ENCODE measurements at regions not wholly inside any gene's neighbourhood (a gene's known extent, or its start where the extent isn't known, plus 50 kb on each side); places are given as distances from the start of the nearest gene placed in this dataset.

DNA sequence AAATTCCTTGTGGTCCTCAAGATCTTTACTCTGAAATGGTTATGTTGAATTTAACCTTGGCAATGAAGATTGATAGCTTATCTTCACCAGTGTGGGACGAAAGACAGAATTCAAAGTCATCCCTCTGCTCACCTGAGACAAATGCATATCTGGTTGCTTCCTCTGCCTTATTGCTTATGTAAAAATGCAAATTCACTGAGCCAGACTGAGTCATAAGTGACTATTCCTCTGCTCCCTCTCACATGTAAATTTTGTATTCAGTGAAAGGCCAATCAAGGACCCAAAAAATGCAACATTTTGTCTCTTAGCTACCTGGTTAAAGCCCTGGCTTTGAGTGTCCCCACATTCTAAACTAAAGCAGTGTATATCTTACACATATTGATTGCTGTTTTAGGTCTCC lies 593.1 kb upstream of the GJE1 start:
- Histone ChIP-seq H3K4me1 (ENCODE audit: control insufficient read depth in 1 of 2, extremely low read depth in 1 of 2, insufficient read depth in 2 of 2, low read length in 2 of 2) (no peaks in the 10 kb centered on the region), H3K27me3 (replicated peaks in 1 of 2; ENCODE audit: control insufficient read depth in 2 of 2, extremely low read depth in 1 of 2, insufficient read depth in 2 of 2, low read length in 1 of 2) (no peaks in the 10 kb centered on the region), H3K36me3 (ENCODE audit: control insufficient read depth in 2 of 2, extremely low read depth in 1 of 2, insufficient read depth in 1 of 2, low read length in 1 of 2) (no peaks in the 10 kb centered on the region), H3K4me3 (ENCODE audit: control insufficient read depth in 1 of 2, extremely low read depth in 1 of 2, low read length in 1 of 2) (no peak overlapping the region), H3K9me3 (no peaks in the 10 kb centered on the region), H3K27ac (ENCODE audit: low read length) (no peak overlapping the region)
- Mint-ChIP-seq H3K4me3 (no peak overlapping the region), H3K36me3 (no peaks in the 10 kb centered on the region), H3K27me3 (no peaks in the 10 kb centered on the region), H3K27ac (no peak overlapping the region), H3K9me3 (no peaks in the 10 kb centered on the region), H3K4me1 (peaks cover 0 to 5% (median 0%) of the 10 kb centered on the region in 3 donors)
- ATAC-seq (replicated peaks in 1 of 4) (no peak), DNase-seq (no peak)
- ChIA-PET CTCF (no interaction called here), POLR2A (interaction anchor here in 1 of 2 donors (0.6 kb wide), 1 partner anchor 97 kb away, joined by 3 read pairs; no protein-coding TSS in a partner anchor)
- no CpG with 5 or more reads among the region's 1 CpG for WGBS (ENCODE audit: insufficient coverage)

DNA sequence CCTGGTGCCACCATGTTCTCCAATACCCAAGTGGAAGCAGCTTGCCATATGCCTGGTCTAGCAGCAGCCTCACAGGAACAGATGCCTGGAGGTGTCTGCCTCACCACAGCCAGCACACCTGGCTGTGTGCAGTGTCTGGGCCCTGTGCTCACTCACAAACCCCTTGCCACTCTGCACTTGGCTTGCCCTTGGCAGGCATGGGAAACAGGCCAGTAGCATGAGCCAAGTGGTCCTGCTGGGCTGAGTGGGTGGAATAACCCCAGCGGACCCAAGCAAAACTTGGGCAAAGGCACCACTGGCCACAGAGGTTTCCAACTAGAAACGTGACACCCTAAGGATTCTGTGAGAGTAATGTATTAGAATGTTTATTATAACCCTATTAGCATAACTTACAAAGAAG lies 600.5 kb upstream of the GJE1 start:
- WGBS (ENCODE audit: insufficient coverage), result 100% methylated on average over 1 of the region's 2 CpGs
- CTCF ChIA-PET, result no interaction called here

DNA sequence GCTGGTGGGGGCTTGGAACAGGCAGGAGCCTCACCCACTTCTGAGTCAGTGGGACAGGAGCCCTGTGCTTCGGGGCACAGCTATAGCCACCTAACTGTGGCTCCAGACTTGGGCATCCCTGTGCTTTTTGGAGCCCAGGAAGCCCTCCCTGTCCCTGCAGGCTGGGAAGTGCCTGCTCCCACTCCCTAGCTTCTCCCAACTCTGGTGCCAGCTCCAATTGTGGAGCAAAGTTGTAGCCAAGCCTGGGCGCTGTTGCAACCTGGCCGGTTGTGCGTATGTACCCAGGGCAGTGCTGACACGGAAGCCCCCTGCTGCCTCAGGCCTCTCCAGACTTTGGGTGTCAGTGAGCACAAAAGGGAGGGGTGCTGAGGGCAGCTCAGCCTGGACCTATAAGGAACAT lies 601.7 kb upstream of the GJE1 start:
- no peak overlapping the region for H3K4me3 ChIP-seq (ENCODE audit: control insufficient read depth in 1 of 2, extremely low read depth in 1 of 2, low read length in 1 of 2)
- 90% methylated on average over 5 of the region's 5 CpGs for WGBS (ENCODE audit: insufficient coverage)
- H3K27me3 Mint-ChIP-seq, result no peaks in the 10 kb centered on the region

More for the DNA sequence above, 600.5 kb upstream of the GJE1 start:
- ATAC-seq (replicated peaks in 1 of 4), result no peak
- POLR2A ChIA-PET, result no interaction called here
- no peak overlapping the region for H3K27ac ChIP-seq (ENCODE audit: low read length)
- H3K36me3 ChIP-seq (ENCODE audit: control insufficient read depth in 2 of 2, extremely low read depth in 1 of 2, insufficient read depth in 1 of 2, low read length in 1 of 2), result no peaks in the 10 kb centered on the region
- H3K27me3 ChIP-seq (replicated peaks in 1 of 2; ENCODE audit: control insufficient read depth in 2 of 2, extremely low read depth in 1 of 2, insufficient read depth in 2 of 2, low read length in 1 of 2), result no peaks in the 10 kb centered on the region
- Mint-ChIP-seq H3K36me3 (no peaks in the 10 kb centered on the region), H3K27me3 (no peaks in the 10 kb centered on the region), H3K4me3 (no peak overlapping the region), H3K27ac (no peak overlapping the region), H3K9me3 (no peaks in the 10 kb centered on the region), H3K4me1 (no peaks in the 10 kb centered on the region)
- H3K9me3 ChIP-seq, result no peaks in the 10 kb centered on the region
- DNase-seq, result no peak
- no peak overlapping the region for H3K4me3 ChIP-seq (ENCODE audit: control insufficient read depth in 1 of 2, extremely low read depth in 1 of 2, low read length in 1 of 2)
- no peaks in the 10 kb centered on the region for H3K4me1 ChIP-seq (ENCODE audit: control insufficient read depth in 1 of 2, extremely low read depth in 1 of 2, insufficient read depth in 2 of 2, low read length in 2 of 2)

DNA sequence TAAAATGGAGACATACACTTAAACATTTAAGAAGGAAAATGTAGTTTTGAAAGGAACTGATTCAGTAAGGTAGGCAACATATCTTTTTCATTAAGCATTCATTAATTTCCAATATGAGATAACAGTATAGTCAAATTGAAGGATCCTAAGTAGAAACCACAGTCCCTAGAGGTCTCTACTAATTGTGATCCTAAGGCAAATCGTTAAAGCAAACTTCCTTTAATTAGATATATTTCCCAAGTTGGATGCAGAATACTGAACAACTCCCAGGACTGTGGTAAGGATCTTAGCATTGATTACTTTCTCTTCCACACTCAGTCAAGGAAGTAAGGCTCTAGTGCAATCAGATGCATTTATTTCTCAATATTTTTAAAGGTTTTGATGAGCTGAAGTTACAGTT lies 604.1 kb upstream of the GJE1 start:
- Mint-ChIP-seq H3K36me3 (no peaks in the 10 kb centered on the region), H3K4me1 (no peaks in the 10 kb centered on the region), H3K27me3 (no peaks in the 10 kb centered on the region), H3K27ac (no peak overlapping the region), H3K4me3 (no peak overlapping the region), H3K9me3 (no peaks in the 10 kb centered on the region)
- Histone ChIP-seq H3K4me3 (ENCODE audit: control insufficient read depth in 1 of 2, extremely low read depth in 1 of 2, low read length in 1 of 2) (no peak overlapping the region), H3K9me3 (no peaks in the 10 kb centered on the region), H3K27me3 (replicated peaks in 1 of 2; ENCODE audit: control insufficient read depth in 2 of 2, extremely low read depth in 1 of 2, insufficient read depth in 2 of 2, low read length in 1 of 2) (no peaks in the 10 kb centered on the region), H3K4me1 (ENCODE audit: control insufficient read depth in 1 of 2, extremely low read depth in 1 of 2, insufficient read depth in 2 of 2, low read length in 2 of 2) (no peaks in the 10 kb centered on the region), H3K27ac (ENCODE audit: low read length) (no peak overlapping the region), H3K36me3 (ENCODE audit: control insufficient read depth in 2 of 2, extremely low read depth in 1 of 2, insufficient read depth in 1 of 2, low read length in 1 of 2) (no peaks in the 10 kb centered on the region)
- DNase-seq, result no peak
- POLR2A ChIA-PET, result no interaction called here
- no peak for ATAC-seq (replicated peaks in 1 of 4)
- CTCF ChIA-PET, result no interaction called here
- WGBS (ENCODE audit: insufficient coverage), result no CpG with 5 or more reads among the region's 1 CpG

More for the DNA sequence above, 601.7 kb upstream of the GJE1 start:
- no peak overlapping the region for H3K27ac Mint-ChIP-seq
- no peak overlapping the region for H3K27ac ChIP-seq (ENCODE audit: low read length)
- ChIA-PET CTCF (no interaction called here), POLR2A (no interaction called here)
- H3K27me3 ChIP-seq (replicated peaks in 1 of 2; ENCODE audit: control insufficient read depth in 2 of 2, extremely low read depth in 1 of 2, insufficient read depth in 2 of 2, low read length in 1 of 2), result no peaks in the 10 kb centered on the region
- no peaks in the 10 kb centered on the region for H3K36me3 Mint-ChIP-seq
- H3K9me3 Mint-ChIP-seq, result no peaks in the 10 kb centered on the region
- no peak for ATAC-seq (replicated peaks in 1 of 4)
- H3K9me3 ChIP-seq, result no peaks in the 10 kb centered on the region
- no peaks in the 10 kb centered on the region for H3K4me1 ChIP-seq (ENCODE audit: control insufficient read depth in 1 of 2, extremely low read depth in 1 of 2, insufficient read depth in 2 of 2, low read length in 2 of 2)
- no peaks in the 10 kb centered on the region for H3K4me1 Mint-ChIP-seq
- no peak for DNase-seq
- no peak overlapping the region for H3K4me3 Mint-ChIP-seq
- no peaks in the 10 kb centered on the region for H3K36me3 ChIP-seq (ENCODE audit: control insufficient read depth in 2 of 2, extremely low read depth in 1 of 2, insufficient read depth in 1 of 2, low read length in 1 of 2)

DNA sequence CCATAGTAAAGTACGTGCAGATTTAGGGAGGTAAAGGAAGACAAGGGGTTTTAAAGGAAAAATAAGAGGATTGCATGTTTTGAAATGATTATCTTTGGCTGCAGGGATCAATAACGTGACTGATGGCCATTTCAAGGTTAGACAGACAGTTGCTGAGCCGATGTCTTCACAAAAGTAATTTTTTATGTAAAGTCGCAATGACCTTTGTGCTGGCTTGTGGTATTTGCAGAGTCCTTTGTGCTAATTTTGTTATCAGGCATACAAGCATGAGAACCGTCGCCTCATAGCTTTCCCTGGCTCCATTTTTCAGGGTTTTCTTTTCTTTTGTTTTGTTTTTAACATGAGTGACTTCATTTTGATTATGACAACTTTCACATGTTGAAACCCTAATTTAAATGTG lies 605.7 kb upstream of the GJE1 start:
- Histone ChIP-seq H3K4me3 (ENCODE audit: control insufficient read depth in 1 of 2, extremely low read depth in 1 of 2, low read length in 1 of 2) (no peak overlapping the region), H3K4me1 (ENCODE audit: control insufficient read depth in 1 of 2, extremely low read depth in 1 of 2, insufficient read depth in 2 of 2, low read length in 2 of 2) (no peaks in the 10 kb centered on the region), H3K9me3 (no peaks in the 10 kb centered on the region), H3K36me3 (ENCODE audit: control insufficient read depth in 2 of 2, extremely low read depth in 1 of 2, insufficient read depth in 1 of 2, low read length in 1 of 2) (no peaks in the 10 kb centered on the region), H3K27me3 (replicated peaks in 1 of 2; ENCODE audit: control insufficient read depth in 2 of 2, extremely low read depth in 1 of 2, insufficient read depth in 2 of 2, low read length in 1 of 2) (no peaks in the 10 kb centered on the region), H3K27ac (ENCODE audit: low read length) (no peak overlapping the region)
- Mint-ChIP-seq H3K4me1 (no peaks in the 10 kb centered on the region), H3K9me3 (no peaks in the 10 kb centered on the region), H3K4me3 (no peak overlapping the region), H3K27ac (no peak overlapping the region), H3K36me3 (no peaks in the 10 kb centered on the region), H3K27me3 (no peaks in the 10 kb centered on the region)
- WGBS (ENCODE audit: insufficient coverage), result 97% methylated on average over 3 of the region's 6 CpGs
- ChIA-PET POLR2A (no interaction called here), CTCF (no interaction called here)
- ATAC-seq (replicated peaks in 1 of 4), result no peak
- no peak for DNase-seq

DNA sequence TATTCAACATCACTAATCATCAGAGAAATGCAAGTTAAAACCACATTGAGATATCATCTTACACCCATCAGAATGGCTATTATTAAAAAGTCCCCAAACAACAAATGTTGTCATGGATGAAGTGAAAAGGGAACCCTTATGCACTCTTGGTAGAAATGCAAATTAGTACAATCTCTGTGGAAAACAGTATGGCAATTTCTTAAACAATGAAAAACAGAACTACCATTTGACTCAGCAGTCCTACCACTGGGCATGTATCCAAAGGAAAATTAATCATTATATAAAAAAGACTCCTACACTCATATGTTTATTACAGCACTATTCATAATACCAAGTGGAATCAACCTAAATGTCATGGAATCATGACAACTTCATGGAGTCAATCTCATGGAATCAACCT lies 611.3 kb upstream of the GJE1 start:
- ChIA-PET CTCF (no interaction called here), POLR2A (no interaction called here)
- Histone ChIP-seq H3K27me3 (replicated peaks in 1 of 2; ENCODE audit: control insufficient read depth in 2 of 2, extremely low read depth in 1 of 2, insufficient read depth in 2 of 2, low read length in 1 of 2) (no peaks in the 10 kb centered on the region), H3K36me3 (ENCODE audit: control insufficient read depth in 2 of 2, extremely low read depth in 1 of 2, insufficient read depth in 1 of 2, low read length in 1 of 2) (no peaks in the 10 kb centered on the region), H3K27ac (ENCODE audit: low read length) (no peak overlapping the region), H3K4me3 (ENCODE audit: control insufficient read depth in 1 of 2, extremely low read depth in 1 of 2, low read length in 1 of 2) (no peak overlapping the region), H3K9me3 (no peaks in the 10 kb centered on the region), H3K4me1 (ENCODE audit: control insufficient read depth in 1 of 2, extremely low read depth in 1 of 2, insufficient read depth in 2 of 2, low read length in 2 of 2) (no peaks in the 10 kb centered on the region)
- H3K9me3 Mint-ChIP-seq, result no peaks in the 10 kb centered on the region
- ATAC-seq (replicated peaks in 1 of 4) (no peak), DNase-seq (no peak)
- H3K27me3 Mint-ChIP-seq, result no peaks in the 10 kb centered on the region
- no peaks in the 10 kb centered on the region for H3K36me3 Mint-ChIP-seq
- no peaks in the 10 kb centered on the region for H3K4me1 Mint-ChIP-seq
- H3K27ac Mint-ChIP-seq, result no peak overlapping the region
- no peak overlapping the region for H3K4me3 Mint-ChIP-seq

DNA sequence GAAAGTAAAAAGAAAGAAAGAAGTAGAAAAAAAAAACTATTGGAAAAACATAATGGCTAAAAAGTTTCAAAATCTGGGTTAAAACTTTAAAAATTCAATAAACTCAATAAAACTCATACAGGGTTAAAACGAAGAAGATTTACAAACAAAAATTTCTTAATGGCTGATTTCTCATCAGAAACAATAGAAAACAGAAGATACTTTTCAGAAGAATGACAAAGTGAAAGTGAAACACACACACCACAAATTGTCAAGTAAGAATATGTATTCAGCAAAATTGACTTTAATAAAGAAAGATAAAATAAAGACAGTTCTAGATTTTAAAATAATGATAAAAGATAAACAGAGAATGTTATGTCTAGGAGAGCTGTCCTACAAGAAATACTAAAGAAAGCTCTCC lies 618.9 kb upstream of the GJE1 start:
- no peak for ATAC-seq (replicated peaks in 1 of 4)
- peak overlapping the region in 1 of 2 donors; percentile 53 for H3K27ac Mint-ChIP-seq
- H3K9me3 Mint-ChIP-seq, result no peaks in the 10 kb centered on the region
- Histone ChIP-seq H3K4me1 (ENCODE audit: control insufficient read depth in 1 of 2, extremely low read depth in 1 of 2, insufficient read depth in 2 of 2, low read length in 2 of 2) (no peaks in the 10 kb centered on the region), H3K27ac (ENCODE audit: low read length) (no peak overlapping the region), H3K36me3 (ENCODE audit: control insufficient read depth in 2 of 2, extremely low read depth in 1 of 2, insufficient read depth in 1 of 2, low read length in 1 of 2) (no peaks in the 10 kb centered on the region), H3K9me3 (no peaks in the 10 kb centered on the region), H3K27me3 (replicated peaks in 1 of 2; ENCODE audit: control insufficient read depth in 2 of 2, extremely low read depth in 1 of 2, insufficient read depth in 2 of 2, low read length in 1 of 2) (no peaks in the 10 kb centered on the region), H3K4me3 (ENCODE audit: control insufficient read depth in 1 of 2, extremely low read depth in 1 of 2, low read length in 1 of 2) (no peak overlapping the region)
- H3K4me3 Mint-ChIP-seq, result peak overlapping the region in 2 of 3 donors; percentile 25 to 46
- peaks cover 10 to 18% (median 15%) of the 10 kb centered on the region in 3 donors for H3K4me1 Mint-ChIP-seq
- CTCF ChIA-PET, result interaction anchor here in 1 of 2 donors (1.0 kb wide), 1 partner anchor 30 kb away, joined by 4 read pairs; no protein-coding TSS in a partner anchor
- WGBS (ENCODE audit: insufficient coverage), result no CpG with 5 or more reads among the region's 1 CpG
- H3K36me3 Mint-ChIP-seq, result no peaks in the 10 kb centered on the region
- POLR2A ChIA-PET, result no interaction called here
- DNase-seq, result peak in 1 of 35 experiments; percentile 6
- no peaks in the 10 kb centered on the region for H3K27me3 Mint-ChIP-seq

All from T-cell (primary cell).